Activated T-cell treated with anti-CD3 and anti-CD28 coated beads for 1 hour (primary cell): ENCODE measurements at regions not wholly inside any gene's neighbourhood (a gene's known extent, or its start where the extent isn't known, plus 50 kb on each side); places are given as distances from the start of the nearest gene placed in this dataset.
"Not testable (repeated sequence)": the region's sequence is repeated elsewhere in the genome, so short reads cannot be mapped to it uniquely, and the experiment has no call there.

Experiments used
- DNase-seq: peaks from one replicate; pipeline ENCODE4 v3.0.0-alpha.2; 2020; ENCODE audit warnings: low read depth

DNA sequence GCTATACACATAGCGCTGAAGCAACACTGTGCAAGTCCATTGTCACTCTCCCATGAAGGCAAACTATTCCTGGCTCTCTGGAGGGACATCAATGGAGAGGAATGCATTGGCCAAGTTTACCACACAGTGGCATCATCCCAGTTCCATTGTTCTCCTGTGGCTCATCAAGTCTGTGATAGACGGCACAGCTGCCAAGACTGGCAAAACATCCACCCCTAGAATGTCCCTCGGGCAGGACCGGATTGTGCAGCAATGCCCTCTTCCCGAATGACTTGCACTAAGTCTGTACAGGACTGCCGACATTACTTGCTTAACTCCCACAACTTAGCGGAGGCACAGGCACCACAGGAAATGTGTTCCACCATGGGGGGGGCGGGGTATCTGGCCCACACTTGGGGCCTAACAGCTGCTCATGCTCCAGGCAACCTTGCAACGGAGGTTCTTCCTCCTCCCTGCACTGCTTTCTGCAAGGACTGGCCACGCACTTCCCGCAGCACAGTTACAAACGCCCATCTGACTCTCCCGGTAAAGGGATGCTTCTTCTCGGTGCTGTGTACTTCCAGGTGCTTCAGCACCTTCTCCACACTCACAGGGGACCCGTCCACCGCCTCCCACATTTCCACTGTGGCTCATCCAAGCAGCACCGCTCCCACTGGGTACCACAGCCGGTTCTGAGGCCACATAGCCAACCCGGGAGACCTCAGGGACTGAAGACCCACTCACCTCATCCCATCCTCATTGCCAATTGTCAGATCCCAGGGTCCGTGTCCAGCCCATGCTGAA lies 1309.6 kb upstream of the RAG2 start:
- DNase-seq: no peak

DNA sequence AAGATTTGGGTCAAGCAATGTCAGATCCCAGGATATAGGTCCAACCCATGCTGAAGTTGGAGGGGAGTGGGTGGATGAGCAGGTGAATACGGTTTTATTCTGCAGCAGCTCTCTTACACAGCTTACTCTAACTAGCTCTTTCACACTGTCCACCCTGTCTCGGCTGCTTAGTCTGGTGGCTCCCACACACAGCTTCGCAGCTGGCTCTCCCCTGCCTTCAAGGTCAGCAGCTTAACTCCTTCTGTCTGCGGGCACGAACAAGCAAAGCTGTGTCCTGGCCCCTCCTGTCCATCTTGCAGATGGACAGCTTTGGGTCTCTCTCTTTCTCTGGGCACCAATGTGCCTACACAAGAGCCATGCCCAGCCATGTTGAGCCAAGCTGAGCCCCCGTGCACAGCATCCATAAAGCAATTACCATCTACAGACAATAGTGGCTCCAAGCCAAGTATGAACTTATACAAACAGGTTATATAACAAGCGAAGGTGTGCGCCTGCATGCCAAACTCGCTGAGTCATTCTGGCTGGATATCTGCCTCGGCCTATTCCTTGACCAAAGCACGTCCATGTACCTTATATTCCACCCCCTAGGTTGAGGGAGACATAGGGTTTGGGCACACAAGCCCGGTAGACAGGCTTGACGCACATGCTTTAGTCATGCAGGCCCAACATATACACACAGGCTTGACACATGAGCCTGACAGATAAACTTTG lies 1307.8 kb upstream of the RAG2 start:
- DNase-seq: no peak

DNA sequence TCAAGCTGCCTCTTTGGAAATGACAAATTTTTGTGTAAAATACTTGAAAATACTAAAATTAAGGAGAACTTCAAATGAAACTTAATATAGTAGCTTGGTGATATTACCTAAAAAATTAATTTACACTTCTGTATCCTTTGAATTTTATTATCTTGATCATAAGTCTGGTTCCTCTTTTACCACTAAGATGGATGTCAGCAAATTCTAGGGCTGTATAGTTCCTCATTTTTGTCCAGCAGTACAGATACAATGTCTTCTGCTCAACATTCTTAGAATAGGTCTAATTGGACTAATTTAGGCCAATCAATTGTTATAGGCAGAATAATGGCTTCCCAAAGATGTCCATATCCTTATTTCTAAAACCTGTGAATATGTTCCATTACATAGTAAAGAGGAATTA lies 1298.0 kb upstream of the RAG2 start:
- no peak for DNase-seq

DNA sequence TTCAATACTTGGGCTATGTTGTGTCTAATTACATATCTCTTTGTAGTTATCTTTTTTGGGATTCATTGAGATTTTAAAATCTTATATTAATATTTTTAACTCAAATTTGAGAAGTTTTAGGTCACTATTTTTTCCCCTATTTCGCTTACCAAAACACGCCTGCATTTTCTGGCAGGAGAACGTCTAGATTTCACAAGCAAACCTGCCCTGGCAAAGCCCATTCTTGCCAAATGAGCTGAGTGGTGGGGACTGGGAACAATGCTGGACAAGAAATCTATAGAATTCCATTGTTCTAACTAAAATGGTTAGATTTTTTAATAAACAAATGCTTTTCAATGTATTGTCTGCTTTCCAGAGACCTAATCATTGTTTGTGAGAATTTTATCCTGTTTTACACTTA lies 1283.7 kb upstream of the RAG2 start:
- no peak for DNase-seq

DNA sequence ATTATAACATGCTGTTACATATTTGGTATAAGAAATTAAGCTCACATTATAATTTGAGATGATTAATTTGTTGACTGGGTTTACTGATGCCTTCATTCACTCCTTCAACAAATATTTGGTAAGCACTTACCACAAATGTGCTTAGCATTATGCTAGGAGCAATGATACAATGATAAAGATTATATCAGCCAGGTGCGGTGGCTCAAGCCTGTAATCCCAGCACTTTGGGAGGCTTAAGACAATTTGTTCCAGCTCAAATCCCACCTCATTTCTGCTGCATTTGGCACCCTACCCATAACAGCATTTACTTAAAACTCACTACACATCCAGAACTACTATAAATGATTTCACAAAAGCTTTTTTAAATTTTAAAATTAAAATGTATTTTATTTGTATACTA lies 1263.6 kb upstream of the RAG2 start:
- DNase-seq: no peak

DNA sequence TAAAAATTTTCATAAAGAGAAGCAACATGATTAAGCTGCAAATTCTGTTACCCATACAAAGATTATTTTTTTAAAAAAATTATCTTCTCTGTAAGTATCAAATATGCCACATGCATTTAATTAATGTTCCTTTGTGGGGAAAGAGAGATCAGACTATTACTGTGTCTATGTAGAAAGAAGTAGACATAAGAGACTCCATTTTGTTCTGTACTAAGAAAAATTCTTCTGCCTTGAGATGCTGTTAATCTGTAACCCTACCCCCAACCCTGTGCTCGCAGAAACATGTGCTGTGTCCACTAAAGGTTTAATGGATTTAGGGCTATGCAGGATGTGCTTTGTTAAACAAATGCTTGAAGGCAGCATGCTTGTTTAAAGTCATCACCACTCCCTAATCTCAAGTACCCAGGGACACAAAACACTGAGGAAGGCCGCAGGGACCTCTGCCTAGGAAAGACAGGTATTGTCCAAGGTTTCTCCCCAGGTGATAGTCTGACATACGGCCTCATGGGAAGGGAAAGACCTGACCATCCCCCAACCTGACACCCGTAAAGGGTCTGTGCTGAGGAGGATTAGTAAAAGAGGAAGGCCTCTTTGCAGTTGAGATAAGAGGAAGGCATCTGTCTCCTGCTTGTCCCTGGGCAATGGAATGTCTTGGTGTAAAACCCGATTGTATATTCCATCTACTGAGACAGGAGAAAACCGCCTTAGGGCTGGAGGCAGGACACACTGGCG lies 1260.9 kb upstream of the RAG2 start:
- DNase-seq: not testable (repeated sequence)

DNA sequence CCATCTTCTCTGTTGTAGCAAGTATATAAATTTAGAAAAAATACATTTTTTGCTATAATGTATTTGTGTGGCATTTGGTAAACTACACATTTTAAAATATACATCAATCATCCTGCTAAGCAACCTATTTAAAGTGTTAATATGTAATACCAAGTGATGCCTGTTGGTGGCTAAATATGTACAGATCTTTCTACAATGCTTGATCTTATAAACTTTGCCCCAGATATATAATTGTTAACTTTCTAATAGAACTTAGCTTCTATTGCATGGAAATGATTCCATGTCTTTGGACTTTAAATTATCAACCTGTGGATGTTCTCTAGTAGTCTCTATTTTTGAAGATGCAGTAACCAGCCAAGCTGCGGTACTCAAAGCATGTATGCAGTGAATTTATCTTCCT lies 1260.4 kb upstream of the RAG2 start:
- no peak for DNase-seq

DNA sequence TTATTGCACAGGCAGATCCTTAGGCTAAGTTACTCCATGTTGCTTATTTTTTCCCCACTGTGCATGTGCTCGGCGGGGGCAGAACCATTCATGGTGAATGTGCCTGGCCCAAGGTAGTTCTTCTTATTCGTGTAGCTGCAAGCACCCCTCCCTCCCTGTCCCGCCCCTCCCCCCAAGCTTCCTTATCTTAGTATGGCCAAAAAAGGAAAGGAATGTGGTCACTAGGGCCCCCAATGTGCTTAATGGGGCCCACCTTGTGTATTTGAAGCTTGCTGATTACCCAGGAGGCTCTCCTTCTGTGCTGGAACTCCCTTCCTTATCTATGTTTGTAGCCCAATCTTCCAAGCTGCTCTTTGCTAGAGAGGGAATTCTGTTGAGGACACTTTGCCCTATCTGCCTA lies 1259.7 kb upstream of the RAG2 start:
- no peak for DNase-seq

DNA sequence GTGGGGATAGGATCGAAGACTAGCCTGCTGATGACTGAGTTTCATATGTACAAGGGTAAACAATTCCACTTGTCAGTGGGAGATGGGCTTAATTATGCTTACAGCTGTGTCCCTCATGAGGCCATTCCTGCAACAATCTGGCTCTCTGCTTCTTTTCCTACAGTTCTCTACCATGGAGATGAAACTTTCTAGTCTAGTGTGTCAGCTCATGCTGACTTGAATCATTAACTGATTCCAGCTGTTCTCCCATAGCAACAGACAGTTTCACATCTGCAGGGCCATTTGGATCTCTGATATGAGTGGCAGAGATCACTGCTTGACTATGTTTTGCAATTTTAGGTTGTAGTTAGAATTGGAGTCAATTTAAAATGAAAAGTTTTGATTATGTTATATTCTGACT lies 1251.7 kb upstream of the RAG2 start:
- no peak for DNase-seq

DNA sequence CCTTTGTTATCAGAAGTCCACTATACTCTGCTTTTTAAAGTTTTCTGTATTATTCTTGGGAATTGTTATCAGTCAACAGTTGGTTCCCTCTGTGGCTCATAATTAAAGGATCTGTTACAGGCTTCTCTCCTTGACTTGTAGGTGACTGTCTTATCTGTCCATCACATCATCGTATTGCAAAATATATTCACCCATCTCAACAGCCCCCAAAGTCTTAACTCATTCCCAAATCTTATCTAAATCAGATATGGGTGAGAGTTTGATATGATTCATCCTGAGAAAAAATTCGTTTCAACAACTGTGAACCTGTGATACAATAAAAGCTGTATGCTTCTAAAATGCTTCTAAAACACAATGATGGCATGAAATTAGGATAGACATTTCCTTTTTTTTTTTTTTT lies 1245.6 kb upstream of the RAG2 start:
- no peak for DNase-seq

DNA sequence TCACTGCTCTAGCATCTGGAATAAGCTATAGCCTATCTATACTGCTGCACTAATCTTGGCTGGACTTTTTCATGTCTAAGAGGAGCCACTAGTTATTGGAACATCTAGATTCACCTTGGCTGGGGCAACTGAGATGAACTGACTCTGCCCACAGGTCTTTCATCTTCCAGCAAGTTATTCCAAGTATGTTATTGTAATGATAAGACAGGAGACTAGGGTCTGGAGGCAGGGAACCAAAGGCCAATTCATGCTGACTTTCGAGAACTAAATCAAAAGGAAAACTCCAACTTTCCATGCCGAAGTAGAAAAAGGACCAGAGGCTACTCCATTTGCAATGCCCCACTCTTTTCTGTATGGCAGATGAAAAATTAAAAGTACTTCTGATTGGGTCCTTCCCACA lies 1243.0 kb upstream of the RAG2 start:
- DNase-seq: no peak

DNA sequence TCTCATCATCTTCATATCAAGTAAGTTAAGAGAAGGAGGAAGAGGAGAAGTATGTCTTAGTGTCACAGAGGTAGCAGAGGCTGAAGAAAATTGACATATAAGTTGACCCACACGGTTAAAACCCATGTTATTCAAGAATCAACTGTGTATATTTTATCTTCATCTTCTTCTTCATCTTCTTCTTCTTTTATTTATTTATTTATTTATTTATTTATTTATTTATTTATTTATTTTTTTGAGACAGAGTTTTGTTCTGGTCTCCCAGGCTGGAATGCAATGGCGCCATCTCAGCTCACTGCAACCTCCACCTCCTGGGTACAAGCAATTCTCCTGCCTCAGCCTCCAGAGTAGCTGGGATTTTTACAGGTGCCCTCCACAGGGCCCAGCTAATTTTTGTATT lies 1242.3 kb upstream of the RAG2 start:
- DNase-seq: not testable (repeated sequence)

DNA sequence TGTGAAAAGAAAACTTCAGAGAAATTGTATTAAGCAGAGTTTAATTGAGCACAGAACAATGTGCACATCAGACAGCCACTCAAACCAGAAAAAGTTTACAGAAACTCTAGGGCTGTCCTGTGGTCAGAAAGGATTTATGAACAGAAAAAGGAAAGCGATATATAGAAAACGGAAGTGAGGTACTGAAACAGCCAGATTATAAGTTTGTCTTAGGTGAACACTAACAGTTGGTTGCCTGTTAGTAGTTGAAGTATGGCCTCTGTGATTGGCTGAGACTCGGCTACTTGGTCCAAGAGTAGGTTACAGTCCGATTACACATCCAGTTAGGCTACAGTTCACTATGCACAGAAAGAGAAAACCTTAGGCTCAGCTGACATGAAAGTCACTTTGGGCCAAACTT lies 1232.5 kb upstream of the RAG2 start:
- no peak for DNase-seq

DNA sequence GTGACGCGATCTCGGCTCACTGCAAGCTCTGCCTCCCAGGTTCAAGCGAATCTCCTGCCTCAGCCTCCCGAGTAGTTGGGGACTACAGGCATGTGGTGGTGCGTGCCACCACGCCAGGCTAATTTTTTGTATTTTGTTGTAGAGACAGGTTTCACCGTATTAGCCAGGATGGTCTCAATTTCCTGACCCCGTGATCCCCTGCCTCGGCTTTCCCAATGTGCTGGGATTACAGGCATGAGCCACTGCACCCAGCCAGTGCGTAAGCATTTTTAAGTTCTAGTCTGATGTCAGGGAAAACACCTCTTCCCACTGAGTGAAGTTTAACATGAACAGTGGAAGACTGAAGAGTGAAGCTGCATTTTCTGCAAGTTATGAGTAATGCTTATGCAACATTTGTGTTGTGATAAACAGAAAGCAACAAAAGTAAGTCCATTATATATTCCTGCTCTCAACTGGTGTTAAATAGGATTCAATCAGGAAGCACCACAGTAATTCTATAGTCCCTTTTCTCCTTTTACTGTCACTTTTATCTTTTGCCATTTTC lies 1219.8 kb upstream of the RAG2 start:
- DNase-seq: no peak

DNA sequence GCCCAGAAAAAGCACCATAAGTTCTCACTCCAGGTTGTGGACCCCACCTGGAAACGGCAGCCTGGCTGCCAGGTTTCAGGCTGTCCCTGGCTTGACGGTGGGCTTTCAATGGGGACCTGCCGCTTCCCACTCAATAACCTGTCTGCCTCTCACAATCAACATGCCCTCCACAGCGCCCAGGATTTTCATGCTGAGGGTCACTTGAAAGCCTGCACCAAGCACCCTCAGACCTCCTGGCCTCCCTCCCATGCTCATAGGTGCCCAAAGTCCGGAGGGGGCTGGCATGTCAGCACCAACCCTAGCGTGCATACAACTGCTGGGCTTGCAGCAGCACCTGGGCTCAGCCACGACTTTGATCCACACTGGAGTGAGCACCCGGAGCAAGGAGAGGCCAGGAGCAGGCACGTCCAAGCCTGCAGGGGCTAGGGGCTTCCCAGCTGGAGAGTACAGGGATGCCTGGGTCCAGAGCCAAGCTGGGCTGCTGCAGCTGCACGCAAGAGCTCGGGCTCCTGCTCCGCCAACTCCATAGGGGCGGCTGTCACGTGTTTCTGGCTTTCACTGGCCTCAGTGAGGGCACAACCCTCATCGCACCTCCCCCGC lies 1214.3 kb upstream of the RAG2 start:
- no peak for DNase-seq

DNA sequence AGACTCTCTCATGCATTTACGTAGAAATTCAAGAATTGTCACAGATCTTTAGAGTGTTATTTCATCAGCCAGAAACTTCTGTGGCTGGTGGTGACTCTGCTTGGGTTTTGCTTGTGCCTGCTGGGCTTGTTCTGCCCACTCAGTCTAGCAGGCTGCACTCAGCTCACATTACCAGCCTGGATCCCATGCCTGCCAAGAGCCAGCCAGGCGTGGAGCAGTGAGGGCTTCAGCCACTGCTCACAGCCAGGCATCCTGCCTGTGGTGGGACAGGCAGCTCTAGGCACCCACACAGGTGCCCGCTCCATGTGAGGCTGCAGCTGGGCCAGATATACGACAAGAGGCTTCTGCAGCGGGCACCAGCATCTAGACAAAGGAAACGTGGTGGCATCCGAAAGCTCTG lies 1213.3 kb upstream of the RAG2 start:
- no peak for DNase-seq

DNA sequence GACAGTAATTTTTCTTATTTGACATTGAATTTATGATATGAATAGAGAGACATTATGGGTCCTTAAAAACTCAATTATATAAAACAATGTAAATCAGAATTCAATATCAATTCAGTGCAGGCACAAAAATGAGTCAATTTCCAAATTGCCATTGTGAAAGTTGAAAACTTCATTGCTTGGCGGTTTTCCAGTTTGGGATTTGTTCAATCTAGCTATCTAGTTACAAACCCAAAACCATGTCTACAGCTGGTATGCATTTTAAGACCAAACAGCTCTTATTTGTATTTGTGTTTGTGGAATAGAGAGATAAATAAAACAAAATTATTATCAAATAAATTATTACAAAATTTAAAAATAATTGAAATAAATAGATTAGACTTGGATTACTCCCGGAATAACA lies 1206.6 kb upstream of the RAG2 start:
- DNase-seq: no peak

DNA sequence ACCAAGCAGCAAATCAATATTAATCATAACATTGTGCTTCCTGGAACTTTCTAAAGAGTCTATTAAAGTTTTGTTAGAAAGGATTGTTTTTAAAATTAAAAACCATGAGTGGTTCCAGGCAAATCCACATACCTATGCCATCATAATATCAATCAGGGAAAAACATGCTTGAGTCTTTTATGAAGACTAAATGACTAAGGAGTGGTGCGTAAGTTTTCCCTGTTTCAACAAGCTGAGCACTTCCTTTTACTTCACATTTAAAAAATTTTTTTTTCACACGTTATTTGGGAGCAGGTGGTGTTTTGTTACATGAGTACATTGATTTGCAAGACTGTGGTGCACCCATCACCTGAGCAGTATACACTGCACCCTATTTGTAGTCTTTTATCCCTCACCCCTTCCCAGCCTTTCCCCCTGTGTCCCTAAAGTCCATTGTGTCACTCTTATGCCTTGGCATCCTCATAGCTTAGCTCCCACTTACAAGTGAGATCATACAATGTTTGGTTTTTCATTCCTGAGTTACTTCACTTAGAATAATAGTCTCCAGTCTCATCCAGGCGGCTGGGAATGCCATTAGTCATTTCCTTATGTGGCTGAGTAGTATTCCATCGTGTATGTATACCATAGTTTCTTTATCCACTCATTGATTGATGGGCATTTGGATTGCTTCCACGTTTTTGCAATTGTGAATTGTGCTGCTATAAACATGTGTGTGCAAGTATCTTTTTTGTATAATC lies 1190.3 kb upstream of the RAG2 start:
- no peak for DNase-seq

DNA sequence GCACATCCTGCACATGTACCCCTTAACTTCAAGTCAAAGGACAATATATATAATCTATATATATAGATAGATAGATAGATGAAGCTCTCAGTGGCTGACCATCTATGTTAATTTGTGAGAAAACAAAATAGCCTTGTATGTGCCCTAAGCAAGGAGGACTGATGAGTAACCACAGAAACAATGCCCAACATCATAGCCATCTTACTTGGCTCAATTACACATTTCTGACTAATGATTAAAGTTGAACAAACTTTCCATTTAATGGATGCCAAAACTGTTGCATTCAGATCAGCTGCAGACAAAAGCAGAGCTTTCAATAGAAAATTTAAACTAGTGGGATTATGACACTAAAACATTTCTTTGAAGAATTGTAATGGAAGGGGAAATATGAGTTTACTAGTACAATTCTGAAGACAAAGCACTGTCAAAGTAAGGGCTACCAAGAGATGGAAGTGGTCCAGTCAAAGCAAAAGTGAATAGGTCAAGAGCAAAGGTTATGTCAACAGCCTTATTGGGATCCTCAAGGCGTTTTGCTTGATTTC lies 1188.2 kb upstream of the RAG2 start:
- DNase-seq: no peak

DNA sequence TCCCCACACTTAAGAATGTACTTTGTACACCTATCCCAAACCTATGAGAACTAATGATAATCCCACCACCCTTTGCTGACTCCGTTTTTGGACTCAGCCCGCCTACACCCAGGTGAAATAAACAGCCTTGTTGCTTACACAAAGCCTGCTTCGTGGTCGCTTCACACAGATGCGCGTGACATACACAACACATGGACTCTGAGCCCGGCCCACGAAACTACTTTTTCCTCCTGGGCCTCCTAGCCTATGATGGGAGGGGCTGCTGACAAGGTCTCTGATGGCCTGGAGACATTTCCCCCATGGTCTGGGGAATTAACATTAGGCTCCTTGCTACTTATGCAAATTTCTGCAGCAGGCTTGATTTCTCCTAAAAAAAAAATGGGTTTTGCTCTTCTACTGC lies 1176.4 kb upstream of the RAG2 start:
- no peak for DNase-seq

DNA sequence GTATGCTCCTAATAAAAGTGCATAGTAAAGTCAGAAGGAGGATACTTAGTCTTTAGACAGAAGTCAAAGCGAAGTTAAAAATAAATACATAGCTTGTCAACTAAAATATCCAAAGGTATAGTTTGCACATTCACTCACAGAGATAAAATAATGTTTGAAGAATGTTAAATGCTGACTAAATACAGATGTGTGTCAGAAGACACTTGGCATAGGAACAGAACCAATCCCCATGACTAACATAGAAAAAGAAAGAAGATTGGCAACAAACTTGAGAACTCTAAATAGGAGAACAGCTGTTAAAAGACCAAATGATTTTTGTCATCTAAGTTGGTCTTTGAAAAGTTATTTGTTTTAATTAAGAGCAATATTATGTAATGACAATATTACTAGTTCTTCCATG lies 1172.1 kb upstream of the RAG2 start:
- no peak for DNase-seq

DNA sequence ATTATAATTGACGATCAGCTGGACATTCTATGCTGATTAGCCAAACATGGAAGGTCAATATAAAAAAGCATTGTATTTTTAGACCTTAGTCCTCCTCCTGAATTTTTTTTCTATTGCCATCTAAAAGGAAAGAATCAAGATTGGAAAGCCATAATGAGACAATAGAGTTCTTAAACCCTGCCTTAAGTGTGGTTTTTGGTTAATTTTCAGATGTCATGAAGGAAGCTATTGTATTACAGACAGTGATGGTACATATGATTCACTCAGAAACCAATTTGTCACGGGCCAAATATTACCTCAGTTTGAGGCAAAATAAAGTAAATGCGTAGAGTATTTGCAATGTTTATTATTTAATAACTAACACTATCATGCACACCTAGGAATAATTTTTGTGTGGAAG lies 1164.0 kb upstream of the RAG2 start:
- no peak for DNase-seq
